DND-41 (cell line): ENCODE measurements at regions not wholly inside any gene's neighbourhood (a gene's known extent, or its start where the extent isn't known, plus 50 kb on each side); places are given as distances from the start of the nearest gene placed in this dataset.

Experiments used
- EZH2 ChIP-seq: IDR thresholded peaks from 3 replicates; pipeline ENCODE4 v1.6.1; 2012; ENCODE audit warnings: borderline replicate concordance, low read depth, mild to moderate bottlenecking, moderate library complexity, low read length, inconsistent platforms; ENCODE audit not compliant: severe bottlenecking
- TF ChIP-seq, protein P1 (sequence below): IDR thresholded peaks from 2 replicates; pipeline ENCODE4 v1.5.1; 2012; ENCODE audit warnings: borderline replicate concordance, low read length, moderate library complexity, mild to moderate bottlenecking; ENCODE audit not compliant: poor library complexity, severe bottlenecking; ENCODE audit errors: extremely low read depth

DNA sequence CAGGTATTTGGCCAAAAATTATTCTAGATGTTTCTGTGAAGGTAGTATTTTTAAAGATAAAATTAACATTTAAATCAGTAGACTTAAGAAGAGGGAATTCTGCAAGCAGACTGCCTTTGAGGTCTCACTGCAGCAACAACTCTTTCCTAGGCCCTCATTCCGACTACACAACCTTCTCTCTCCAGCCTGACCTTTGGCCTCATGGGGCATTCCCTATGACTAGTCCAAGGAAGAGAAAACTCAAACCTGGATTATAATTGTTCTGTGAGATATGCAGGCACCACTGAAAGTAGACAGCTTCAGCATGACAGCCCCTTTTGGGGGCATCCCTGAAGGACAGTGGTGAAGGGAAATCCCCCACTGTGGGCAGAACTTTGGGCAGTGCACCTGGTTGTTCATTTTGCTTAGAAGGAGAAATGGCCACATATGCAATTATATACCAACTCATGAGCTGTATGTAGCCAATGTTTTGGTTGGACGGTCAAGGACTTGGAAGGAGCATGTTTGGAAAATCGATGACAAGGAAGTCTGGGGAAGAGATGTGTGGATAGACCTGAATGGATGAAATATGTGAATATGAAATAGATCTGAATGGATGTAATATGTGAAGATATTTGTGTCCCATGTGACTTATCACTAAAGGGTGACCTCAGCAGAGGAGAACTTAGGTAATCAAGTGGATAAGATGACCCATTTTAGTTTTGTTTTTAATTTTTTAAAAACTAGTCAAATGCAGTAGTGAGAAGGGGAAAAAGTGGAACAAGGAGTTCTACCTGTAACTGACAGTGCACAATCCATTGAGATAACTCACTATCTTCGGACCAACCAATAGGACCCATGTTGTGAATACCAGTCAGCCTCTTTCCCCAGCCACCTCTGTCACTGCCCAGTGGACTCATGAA is 233.3 kb upstream of the FOXN3 start:
- TF ChIP-seq, protein P1, sequence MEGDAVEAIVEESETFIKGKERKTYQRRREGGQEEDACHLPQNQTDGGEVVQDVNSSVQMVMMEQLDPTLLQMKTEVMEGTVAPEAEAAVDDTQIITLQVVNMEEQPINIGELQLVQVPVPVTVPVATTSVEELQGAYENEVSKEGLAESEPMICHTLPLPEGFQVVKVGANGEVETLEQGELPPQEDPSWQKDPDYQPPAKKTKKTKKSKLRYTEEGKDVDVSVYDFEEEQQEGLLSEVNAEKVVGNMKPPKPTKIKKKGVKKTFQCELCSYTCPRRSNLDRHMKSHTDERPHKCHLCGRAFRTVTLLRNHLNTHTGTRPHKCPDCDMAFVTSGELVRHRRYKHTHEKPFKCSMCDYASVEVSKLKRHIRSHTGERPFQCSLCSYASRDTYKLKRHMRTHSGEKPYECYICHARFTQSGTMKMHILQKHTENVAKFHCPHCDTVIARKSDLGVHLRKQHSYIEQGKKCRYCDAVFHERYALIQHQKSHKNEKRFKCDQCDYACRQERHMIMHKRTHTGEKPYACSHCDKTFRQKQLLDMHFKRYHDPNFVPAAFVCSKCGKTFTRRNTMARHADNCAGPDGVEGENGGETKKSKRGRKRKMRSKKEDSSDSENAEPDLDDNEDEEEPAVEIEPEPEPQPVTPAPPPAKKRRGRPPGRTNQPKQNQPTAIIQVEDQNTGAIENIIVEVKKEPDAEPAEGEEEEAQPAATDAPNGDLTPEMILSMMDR = no peak
- TF ChIP-seq EZH2 = no peak
